ENCODE measurements at regions not wholly inside any gene's neighbourhood (a gene's known extent, or its start where the extent isn't known, plus 50 kb on each side); places are given as distances from the start of the nearest gene placed in this dataset.

- no peak overlapping the region for H3K27ac ChIP-seq
- no peak for TF ChIP-seq CTCF (IDR thresholded peaks at IDR 0.05; ENCODE audit: low read depth, low read length)
- DNase-seq (ENCODE audit: low read depth in 1 of 2, low spot score in 1 of 2): no peak
- H3K36me3 ChIP-seq: no peaks in the 10 kb centered on the region
- no peak overlapping the region for H3K4me3 ChIP-seq
- H3K9me3 ChIP-seq (ENCODE audit: low read depth): no peaks in the 10 kb centered on the region
- no peaks in the 10 kb centered on the region for H3K27me3 ChIP-seq
- no peaks in the 10 kb centered on the region for H3K4me1 ChIP-seq (ENCODE audit: low read depth)
Measured at GRCh38 chr1:217191441-217191840, 439.4 kb downstream of the GPATCH2 start.

- no peak for TF ChIP-seq CTCF (IDR thresholded peaks at IDR 0.05; ENCODE audit: low read depth, low read length)
- Histone ChIP-seq H3K4me1 (ENCODE audit: low read depth) (no peaks in the 10 kb centered on the region), H3K27ac (no peak overlapping the region), H3K27me3 (no peaks in the 10 kb centered on the region), H3K36me3 (no peaks in the 10 kb centered on the region), H3K4me3 (no peak overlapping the region), H3K9me3 (ENCODE audit: low read depth) (no peaks in the 10 kb centered on the region)
- no peak for DNase-seq (ENCODE audit: low read depth in 1 of 2, low spot score in 1 of 2)
Measured at GRCh38 chr1:217190359-217190758, 440.5 kb downstream of the GPATCH2 start.

- no peak for TF ChIP-seq CTCF (IDR thresholded peaks at IDR 0.05; ENCODE audit: low read depth, low read length)
- DNase-seq (ENCODE audit: low read depth in 1 of 2, low spot score in 1 of 2): no peak
- no peak overlapping the region for H3K27ac ChIP-seq
- H3K9me3 ChIP-seq (ENCODE audit: low read depth): no peaks in the 10 kb centered on the region
- no peaks in the 10 kb centered on the region for H3K4me1 ChIP-seq (ENCODE audit: low read depth)
- H3K27me3 ChIP-seq: no peaks in the 10 kb centered on the region
- no peak overlapping the region for H3K4me3 ChIP-seq
- no peaks in the 10 kb centered on the region for H3K36me3 ChIP-seq
Measured at GRCh38 chr1:217189362-217189761, 441.5 kb downstream of the GPATCH2 start.

GRCh38 chr1:217188280-217189237, 442.3 kb downstream of the GPATCH2 start:
- H3K27ac ChIP-seq: peak overlapping the region; percentile 49

GRCh38 chr1:217186664-217187063, 444.2 kb downstream of the GPATCH2 start:
- no peaks in the 10 kb centered on the region for H3K36me3 ChIP-seq
- H3K9me3 ChIP-seq (ENCODE audit: low read depth): no peaks in the 10 kb centered on the region
- TF ChIP-seq CTCF (IDR thresholded peaks at IDR 0.05; ENCODE audit: low read depth, low read length): no peak
- no peak overlapping the region for H3K27ac ChIP-seq
- DNase-seq (ENCODE audit: low read depth in 1 of 2, low spot score in 1 of 2): no peak
- no peak overlapping the region for H3K4me3 ChIP-seq
- H3K4me1 ChIP-seq (ENCODE audit: low read depth): no peaks in the 10 kb centered on the region
- H3K27me3 ChIP-seq: no peaks in the 10 kb centered on the region

More at GRCh38 chr1:217188280-217189237, 442.3 kb downstream of the GPATCH2 start:
- TF ChIP-seq CTCF (IDR thresholded peaks at IDR 0.05; ENCODE audit: low read depth, low read length): no peak
- peak; percentile 4 to 21 for DNase-seq (ENCODE audit: low read depth in 1 of 2, low spot score in 1 of 2)
- Histone ChIP-seq H3K36me3 (no peaks in the 10 kb centered on the region), H3K4me1 (ENCODE audit: low read depth) (no peaks in the 10 kb centered on the region), H3K4me3 (no peak overlapping the region), H3K27me3 (no peaks in the 10 kb centered on the region), H3K9me3 (ENCODE audit: low read depth) (no peaks in the 10 kb centered on the region)

Measured in cardiac muscle cell (in vitro differentiated cells and primary cell).